ENCODE measurements at regions not wholly inside any gene's neighbourhood (a gene's known extent, or its start where the extent isn't known, plus 50 kb on each side); places are given as distances from the start of the nearest gene placed in this dataset.

DNA sequence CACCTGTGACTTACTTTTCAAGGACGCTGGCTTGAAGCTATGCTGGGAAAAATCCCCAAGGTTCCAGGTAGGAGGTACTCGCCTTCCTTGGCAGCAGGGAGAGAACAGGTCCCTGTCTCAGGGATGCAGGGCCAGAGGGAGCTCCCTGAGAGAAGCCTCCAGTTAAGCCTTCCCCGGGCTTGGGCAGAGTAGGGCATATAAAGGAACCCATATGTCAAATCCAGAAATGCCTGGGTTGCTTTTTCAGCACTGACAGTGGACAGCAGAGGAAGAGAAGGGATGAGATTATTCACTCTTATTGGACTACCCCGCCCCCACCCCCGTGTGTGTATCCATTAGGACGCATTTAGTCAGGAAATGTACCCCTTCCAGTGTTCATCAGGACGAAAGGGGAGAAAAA lies 89.3 kb upstream of the TEX51 start:
- POLR2A ChIA-PET: no interaction called here

DNA sequence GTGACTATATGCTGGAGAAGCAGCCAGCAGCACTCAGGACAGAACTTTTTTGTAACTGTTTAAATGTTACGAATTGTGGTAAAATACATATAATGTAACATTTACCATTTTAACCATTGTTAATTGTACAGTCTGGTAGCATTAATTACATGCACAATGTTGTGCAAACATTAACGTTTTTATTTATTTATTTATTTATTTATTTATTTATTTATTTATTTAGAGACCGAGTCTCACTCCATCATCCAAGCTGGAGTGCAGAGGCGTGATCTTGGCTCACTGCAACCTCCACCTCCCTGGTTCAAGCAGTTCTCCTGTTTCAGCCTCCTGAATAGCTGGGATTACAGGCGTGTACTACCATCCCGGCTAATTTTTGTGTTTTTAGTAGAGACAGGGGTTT lies 88.7 kb upstream of the TEX51 start:
- H3K27ac ChIP-seq (ENCODE audit: low read depth, low read length): no peak overlapping the region
- no peaks in the 10 kb centered on the region for H3K9me3 ChIP-seq (ENCODE audit: low read length)
- Mint-ChIP-seq H3K4me3 (no peak overlapping the region), H3K4me1 (no peaks in the 10 kb centered on the region), H3K27me3 (peaks cover 8 to 23% of the 10 kb centered on the region in 2 donors), H3K9me3 (peaks cover 0 to 6% (median 0%) of the 10 kb centered on the region in 5 donors), H3K36me3 (no peaks in the 10 kb centered on the region), H3K27ac (no peak overlapping the region)
- H3K27me3 ChIP-seq (ENCODE audit: insufficient read depth, low read length, poor library complexity, severe bottlenecking): peaks cover 3% of the 10 kb centered on the region
- CTCF ChIA-PET: no interaction called here
- no peak overlapping the region for H3K4me3 ChIP-seq (ENCODE audit: low read length)
- no peaks in the 10 kb centered on the region for H3K4me1 ChIP-seq (ENCODE audit: insufficient read depth, low read length)
- POLR2A ChIA-PET: no interaction called here
- DNase-seq: no peak
- no peaks in the 10 kb centered on the region for H3K36me3 ChIP-seq (ENCODE audit: insufficient read depth, low read length)

More for the DNA sequence above, 89.3 kb upstream of the TEX51 start:
- Mint-ChIP-seq H3K4me1 (no peaks in the 10 kb centered on the region), H3K36me3 (no peaks in the 10 kb centered on the region), H3K9me3 (peaks cover 0 to 6% (median 0%) of the 10 kb centered on the region in 5 donors), H3K27ac (no peak overlapping the region), H3K27me3 (peaks cover 3 to 19% of the 10 kb centered on the region in 2 donors), H3K4me3 (no peak overlapping the region)
- Histone ChIP-seq H3K4me1 (ENCODE audit: insufficient read depth, low read length) (no peaks in the 10 kb centered on the region), H3K36me3 (ENCODE audit: insufficient read depth, low read length) (no peaks in the 10 kb centered on the region), H3K4me3 (ENCODE audit: low read length) (no peak overlapping the region), H3K9me3 (ENCODE audit: low read length) (no peaks in the 10 kb centered on the region), H3K27ac (ENCODE audit: low read depth, low read length) (no peak overlapping the region), H3K27me3 (ENCODE audit: insufficient read depth, low read length, poor library complexity, severe bottlenecking) (peaks cover 3% of the 10 kb centered on the region)
- CTCF ChIA-PET: no interaction called here
- no peak for DNase-seq

DNA sequence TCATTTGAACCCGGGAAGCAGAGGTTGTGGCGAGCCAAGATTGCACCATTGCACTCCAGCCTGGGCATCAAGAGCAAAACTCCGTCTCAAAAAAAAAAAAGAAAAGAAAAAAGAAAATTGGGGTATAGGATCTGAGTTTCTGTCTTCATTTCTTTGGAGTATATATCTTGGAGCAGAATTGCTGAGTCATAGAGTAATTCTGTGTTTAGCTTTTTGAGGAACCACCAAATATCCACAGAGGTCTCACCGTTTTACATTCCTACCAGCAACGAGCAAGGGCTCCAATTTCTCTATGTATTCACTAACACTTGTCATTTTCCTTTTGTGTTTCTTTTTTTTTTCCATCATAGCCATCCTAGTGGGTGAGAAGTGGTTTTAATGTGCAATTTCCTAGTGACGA lies 87.6 kb upstream of the TEX51 start:
- Mint-ChIP-seq H3K4me3 (no peak overlapping the region), H3K4me1 (no peaks in the 10 kb centered on the region), H3K27ac (no peak overlapping the region), H3K27me3 (peaks cover 8 to 31% of the 10 kb centered on the region in 2 donors), H3K9me3 (peaks cover 0 to 6% (median 2%) of the 10 kb centered on the region in 5 donors), H3K36me3 (no peaks in the 10 kb centered on the region)
- Histone ChIP-seq H3K27ac (ENCODE audit: low read depth, low read length) (no peak overlapping the region), H3K27me3 (ENCODE audit: insufficient read depth, low read length, poor library complexity, severe bottlenecking) (peaks cover 3% of the 10 kb centered on the region), H3K36me3 (ENCODE audit: insufficient read depth, low read length) (no peaks in the 10 kb centered on the region), H3K9me3 (ENCODE audit: low read length) (no peaks in the 10 kb centered on the region), H3K4me3 (ENCODE audit: low read length) (no peak overlapping the region), H3K4me1 (ENCODE audit: insufficient read depth, low read length) (no peaks in the 10 kb centered on the region)
- DNase-seq: no peak
- POLR2A ChIA-PET: no interaction called here
- CTCF ChIA-PET: no interaction called here

DNA sequence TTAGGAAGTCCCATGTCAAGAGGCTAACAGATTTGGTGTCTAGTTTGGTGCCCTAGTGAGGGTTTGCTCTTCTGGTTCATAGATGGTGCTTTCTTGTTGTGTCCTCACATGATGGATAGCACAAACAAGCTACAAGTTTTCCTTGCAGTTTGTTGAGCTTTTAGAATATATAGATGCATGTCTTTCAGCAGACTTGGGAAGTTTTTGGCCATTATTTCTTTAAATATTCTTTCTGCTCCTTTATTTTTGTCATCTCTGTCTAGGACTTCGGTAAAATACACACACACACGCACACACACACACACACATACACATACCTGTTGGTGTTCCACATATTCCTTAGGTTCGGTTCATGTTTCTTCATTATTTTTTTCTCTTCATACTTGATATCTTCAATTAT lies 81.5 kb upstream of the TEX51 start:
- H3K9me3 Mint-ChIP-seq: peaks cover 0 to 6% (median 4%) of the 10 kb centered on the region in 5 donors
- no peak overlapping the region for H3K27ac ChIP-seq (ENCODE audit: low read depth, low read length)
- no peaks in the 10 kb centered on the region for H3K4me1 Mint-ChIP-seq
- no peak overlapping the region for H3K27ac Mint-ChIP-seq
- no peak overlapping the region for H3K4me3 ChIP-seq (ENCODE audit: low read length)
- no peaks in the 10 kb centered on the region for H3K36me3 Mint-ChIP-seq
- no peaks in the 10 kb centered on the region for H3K36me3 ChIP-seq (ENCODE audit: insufficient read depth, low read length)
- H3K9me3 ChIP-seq (ENCODE audit: low read length): no peaks in the 10 kb centered on the region
- CTCF ChIA-PET: no interaction called here
- no peak overlapping the region for H3K4me3 Mint-ChIP-seq
- H3K4me1 ChIP-seq (ENCODE audit: insufficient read depth, low read length): no peaks in the 10 kb centered on the region
- DNase-seq: no peak
- peaks cover 11 to 59% of the 10 kb centered on the region in 2 donors for H3K27me3 Mint-ChIP-seq
- POLR2A ChIA-PET: no interaction called here
- H3K27me3 ChIP-seq (ENCODE audit: insufficient read depth, low read length, poor library complexity, severe bottlenecking): no peaks in the 10 kb centered on the region

DNA sequence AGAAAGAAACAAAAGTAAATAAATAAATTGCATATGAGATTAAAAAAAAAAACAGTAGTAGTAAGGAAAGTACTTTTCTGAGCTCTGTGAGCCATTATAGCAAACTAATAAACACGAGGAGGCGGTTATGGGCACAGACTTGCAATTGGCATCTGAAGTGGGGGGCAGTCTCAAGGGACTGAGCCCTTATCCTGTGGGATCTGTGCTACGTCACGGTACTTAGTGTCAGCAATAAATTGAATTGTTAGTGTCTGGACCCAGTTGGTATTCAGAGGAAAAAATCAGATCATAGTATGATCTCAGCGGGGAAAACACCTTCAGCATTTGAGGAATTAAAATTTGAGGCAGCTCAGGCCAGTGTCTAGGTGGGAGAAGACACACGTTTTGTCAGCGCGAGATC lies 76.6 kb upstream of the TEX51 start:
- Histone ChIP-seq H3K4me1 (ENCODE audit: insufficient read depth, low read length) (no peaks in the 10 kb centered on the region), H3K9me3 (ENCODE audit: low read length) (no peaks in the 10 kb centered on the region), H3K36me3 (ENCODE audit: insufficient read depth, low read length) (no peaks in the 10 kb centered on the region), H3K27ac (ENCODE audit: low read depth, low read length) (no peak overlapping the region), H3K4me3 (ENCODE audit: low read length) (no peak overlapping the region), H3K27me3 (ENCODE audit: insufficient read depth, low read length, poor library complexity, severe bottlenecking) (no peaks in the 10 kb centered on the region)
- Mint-ChIP-seq H3K9me3 (peaks cover 0 to 4% (median 0%) of the 10 kb centered on the region in 5 donors), H3K4me3 (no peak overlapping the region), H3K27me3 (peaks cover 7 to 47% of the 10 kb centered on the region in 2 donors), H3K36me3 (no peaks in the 10 kb centered on the region), H3K27ac (no peak overlapping the region), H3K4me1 (no peaks in the 10 kb centered on the region)
- ChIA-PET POLR2A (no interaction called here), CTCF (no interaction called here)
- no peak for DNase-seq

DNA sequence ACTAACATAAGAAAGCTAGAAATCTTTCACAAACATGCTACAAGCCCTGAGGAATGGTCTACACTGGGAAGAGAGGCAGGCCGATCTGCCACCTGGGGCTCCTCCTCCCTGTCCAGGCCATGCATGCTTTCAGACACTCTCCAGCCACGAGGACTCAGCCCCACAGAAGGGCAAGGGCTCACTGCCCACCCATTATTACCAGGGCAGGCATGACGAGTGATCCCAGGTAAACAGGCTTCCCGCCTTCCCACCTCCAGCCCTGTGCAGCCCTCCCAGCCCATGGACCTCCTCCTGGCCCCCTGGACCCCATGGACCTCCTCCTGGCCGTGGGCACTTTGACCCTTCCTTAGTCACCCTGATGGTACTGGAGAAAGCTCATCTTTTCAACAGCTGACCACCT lies 75.8 kb upstream of the TEX51 start:
- DNase-seq: no peak
- POLR2A ChIA-PET: no interaction called here

DNA sequence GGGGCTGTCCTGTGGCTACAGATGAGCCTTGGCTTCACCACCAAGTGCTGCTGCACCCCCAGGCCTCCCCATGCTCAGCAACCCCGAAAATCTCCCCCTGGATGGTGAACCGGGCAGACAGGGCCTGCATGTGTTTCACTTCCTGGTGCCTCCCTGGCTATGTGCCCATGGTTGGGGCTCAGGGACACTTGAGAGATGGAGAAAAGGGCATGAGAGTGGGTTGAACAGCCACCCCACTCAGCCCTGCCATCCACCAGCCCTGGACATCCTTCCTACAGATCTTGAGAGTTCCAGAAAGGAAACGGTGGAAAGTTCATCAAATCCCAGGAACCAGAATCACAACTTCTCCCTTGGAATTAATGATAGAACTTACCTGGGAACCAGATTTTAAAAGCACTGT lies 74.7 kb upstream of the TEX51 start:
- H3K4me1 Mint-ChIP-seq: no peaks in the 10 kb centered on the region
- no peak overlapping the region for H3K4me3 ChIP-seq (ENCODE audit: low read length)
- CTCF ChIA-PET: no interaction called here

More for the DNA sequence above, 75.8 kb upstream of the TEX51 start:
- no peaks in the 10 kb centered on the region for H3K36me3 ChIP-seq (ENCODE audit: insufficient read depth, low read length)
- no peaks in the 10 kb centered on the region for H3K9me3 Mint-ChIP-seq
- no peaks in the 10 kb centered on the region for H3K27me3 ChIP-seq (ENCODE audit: insufficient read depth, low read length, poor library complexity, severe bottlenecking)
- H3K27ac Mint-ChIP-seq: no peak overlapping the region
- CTCF ChIA-PET: no interaction called here
- H3K27me3 Mint-ChIP-seq: peaks cover 7 to 39% of the 10 kb centered on the region in 2 donors
- no peaks in the 10 kb centered on the region for H3K4me1 ChIP-seq (ENCODE audit: insufficient read depth, low read length)
- H3K4me3 Mint-ChIP-seq: no peak overlapping the region
- H3K4me1 Mint-ChIP-seq: no peaks in the 10 kb centered on the region
- H3K9me3 ChIP-seq (ENCODE audit: low read length): no peaks in the 10 kb centered on the region
- no peaks in the 10 kb centered on the region for H3K36me3 Mint-ChIP-seq
- H3K4me3 ChIP-seq (ENCODE audit: low read length): no peak overlapping the region
- H3K27ac ChIP-seq (ENCODE audit: low read depth, low read length): no peak overlapping the region

DNA sequence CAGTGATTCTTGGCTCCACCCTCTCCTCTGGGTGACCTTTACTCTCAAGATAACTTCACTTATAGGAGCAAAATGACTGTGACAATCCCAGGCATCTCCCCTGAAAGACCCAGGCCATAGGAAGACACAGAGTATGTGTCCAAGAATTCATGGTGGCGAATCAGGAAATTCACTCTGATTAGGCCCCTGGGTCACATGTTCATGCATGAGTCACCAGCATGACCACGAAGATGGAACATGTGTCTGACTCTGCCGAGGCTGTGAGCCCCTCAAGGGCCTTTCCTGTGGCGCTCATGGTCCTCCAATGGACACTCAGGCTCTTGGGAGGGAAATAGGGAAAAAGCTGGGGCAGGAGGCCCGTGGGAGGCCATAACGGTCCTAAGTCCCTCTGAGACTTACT lies 74.0 kb upstream of the TEX51 start:
- Histone ChIP-seq H3K4me3 (ENCODE audit: low read length) (no peak overlapping the region), H3K36me3 (ENCODE audit: insufficient read depth, low read length) (no peaks in the 10 kb centered on the region), H3K9me3 (ENCODE audit: low read length) (no peaks in the 10 kb centered on the region), H3K27ac (ENCODE audit: low read depth, low read length) (no peak overlapping the region), H3K27me3 (ENCODE audit: insufficient read depth, low read length, poor library complexity, severe bottlenecking) (no peaks in the 10 kb centered on the region), H3K4me1 (ENCODE audit: insufficient read depth, low read length) (no peaks in the 10 kb centered on the region)
- H3K4me1 Mint-ChIP-seq: no peaks in the 10 kb centered on the region
- H3K4me3 Mint-ChIP-seq: no peak overlapping the region
- peak overlapping the region in 1 of 8 donors; percentile 30 for H3K27ac Mint-ChIP-seq
- no peak for DNase-seq
- ChIA-PET POLR2A (no interaction called here), CTCF (no interaction called here)
- H3K9me3 Mint-ChIP-seq: no peaks in the 10 kb centered on the region
- peaks cover 10 to 35% of the 10 kb centered on the region in 2 donors for H3K27me3 Mint-ChIP-seq
- H3K36me3 Mint-ChIP-seq: no peaks in the 10 kb centered on the region

More for the DNA sequence above, 74.7 kb upstream of the TEX51 start:
- Histone ChIP-seq H3K27ac (ENCODE audit: low read depth, low read length) (no peak overlapping the region), H3K4me1 (ENCODE audit: insufficient read depth, low read length) (no peaks in the 10 kb centered on the region), H3K27me3 (ENCODE audit: insufficient read depth, low read length, poor library complexity, severe bottlenecking) (no peaks in the 10 kb centered on the region), H3K9me3 (ENCODE audit: low read length) (no peaks in the 10 kb centered on the region), H3K36me3 (ENCODE audit: insufficient read depth, low read length) (no peaks in the 10 kb centered on the region)
- H3K9me3 Mint-ChIP-seq: no peaks in the 10 kb centered on the region
- H3K36me3 Mint-ChIP-seq: no peaks in the 10 kb centered on the region
- H3K27ac Mint-ChIP-seq: no peak overlapping the region
- DNase-seq: no peak
- peaks cover 13 to 35% of the 10 kb centered on the region in 2 donors for H3K27me3 Mint-ChIP-seq
- no peak overlapping the region for H3K4me3 Mint-ChIP-seq
- POLR2A ChIA-PET: no interaction called here

DNA sequence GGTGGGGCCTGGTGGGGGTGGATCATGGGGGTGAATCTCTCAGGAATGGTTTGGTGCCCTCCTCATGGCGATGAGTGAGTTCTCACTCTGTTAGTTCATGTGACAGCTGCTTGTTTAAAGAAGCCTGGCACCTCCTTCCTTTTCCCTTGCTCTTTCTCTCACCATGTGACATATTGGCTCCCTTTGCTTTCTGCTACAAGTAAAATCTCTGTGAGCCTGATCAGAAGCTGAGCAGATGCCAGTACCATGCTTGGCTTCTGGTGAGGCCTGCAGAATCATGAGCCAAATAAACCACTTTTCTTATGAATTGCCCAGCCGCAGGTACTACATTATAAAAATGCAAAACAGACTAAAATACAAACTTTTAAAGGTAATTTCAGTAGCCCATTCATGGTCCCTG lies 73.4 kb upstream of the TEX51 start:
- Histone ChIP-seq H3K4me1 (ENCODE audit: insufficient read depth, low read length) (no peaks in the 10 kb centered on the region), H3K4me3 (ENCODE audit: low read length) (no peak overlapping the region), H3K27ac (ENCODE audit: low read depth, low read length) (no peak overlapping the region), H3K36me3 (ENCODE audit: insufficient read depth, low read length) (no peaks in the 10 kb centered on the region), H3K9me3 (ENCODE audit: low read length) (no peaks in the 10 kb centered on the region), H3K27me3 (ENCODE audit: insufficient read depth, low read length, poor library complexity, severe bottlenecking) (no peaks in the 10 kb centered on the region)
- ChIA-PET POLR2A (no interaction called here), CTCF (no interaction called here)
- Mint-ChIP-seq H3K36me3 (no peaks in the 10 kb centered on the region), H3K4me3 (no peak overlapping the region), H3K4me1 (no peaks in the 10 kb centered on the region), H3K27ac (no peak overlapping the region), H3K27me3 (peaks cover 10 to 30% of the 10 kb centered on the region in 2 donors), H3K9me3 (no peaks in the 10 kb centered on the region)
- no peak for DNase-seq

Measured in CD8-positive, alpha-beta memory T cell (primary cell).